Ishikawa (cell line): ENCODE measurements at regions not wholly inside any gene's neighbourhood (a gene's known extent, or its start where the extent isn't known, plus 50 kb on each side); places are given as distances from the start of the nearest gene placed in this dataset.

ENCODE experiments used
- CREB1 ChIP-seq: IDR thresholded peaks from 2 replicates; pipeline ENCODE4 v1.6.1; 2012; ENCODE audit warnings: low read depth
- EP300 ChIP-seq: IDR thresholded peaks from 2 replicates; pipeline ENCODE4 v1.6.1; 2012; ENCODE audit warnings: borderline replicate concordance
- TAF1 ChIP-seq: IDR thresholded peaks from 2 replicates; pipeline ENCODE4 v1.6.1; 2012; ENCODE audit warnings: low read depth, mild to moderate bottlenecking
- TCF12 ChIP-seq: IDR thresholded peaks from 2 replicates; pipeline ENCODE4 v1.6.1; 2012; ENCODE audit warnings: low read depth

GRCh38 chr9:109996936-109997580 lies 210.9 kb downstream of the C9orf152 start:
- TF ChIP-seq TCF12 (no peak), TAF1 (no peak), EP300 (no peak), CREB1 (no peak)
